ENCODE measurements at regions not wholly inside any gene's neighbourhood (a gene's known extent, or its start where the extent isn't known, plus 50 kb on each side); places are given as distances from the start of the nearest gene placed in this dataset.

DNA sequence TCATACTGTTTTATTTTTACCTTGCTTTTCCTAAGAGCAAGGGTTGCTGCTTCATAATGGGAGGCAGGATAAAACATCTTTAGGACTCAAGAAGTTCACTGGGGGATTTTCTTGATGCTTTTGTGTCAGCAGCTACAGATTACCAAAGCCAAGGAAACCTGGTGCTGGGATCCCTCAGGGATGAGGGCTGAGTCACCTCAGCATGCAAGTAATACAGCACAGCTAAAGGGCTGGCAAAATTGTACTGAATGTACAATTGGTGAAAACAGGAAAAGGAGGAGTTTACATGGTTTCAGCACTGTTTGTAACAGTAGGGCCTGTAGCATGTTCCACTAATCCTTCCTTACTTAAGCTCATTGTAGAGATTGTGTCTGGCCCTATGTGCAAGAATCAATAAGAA lies 1056.8 kb downstream of the SORCS1 start:
- no peak for TF ChIP-seq CTCF (IDR thresholded peaks at IDR 0.05; ENCODE audit: borderline replicate concordance, insufficient read depth, low read depth, low read length)
- no peak overlapping the region for H3K4me3 ChIP-seq (ENCODE audit: low read depth, low read length)

DNA sequence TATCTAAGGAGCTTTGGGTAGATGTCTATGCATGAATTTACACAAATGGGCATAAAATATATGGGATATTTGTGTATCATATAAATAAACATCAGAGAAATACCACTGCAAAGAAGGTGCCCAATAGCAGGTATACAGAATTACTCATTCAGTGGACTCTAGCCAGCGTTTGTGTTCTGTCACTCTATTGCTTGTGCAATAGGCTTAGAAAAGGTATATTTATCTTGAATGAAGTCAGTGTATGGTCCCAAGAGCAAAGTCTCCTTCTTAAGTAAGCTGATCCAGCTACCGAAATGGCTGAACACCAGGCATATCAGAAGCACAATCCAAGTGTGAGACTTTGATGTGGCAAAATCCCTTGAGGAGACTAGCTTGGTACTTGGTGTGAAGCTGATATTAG lies 1058.4 kb downstream of the SORCS1 start:
- H3K4me3 ChIP-seq (ENCODE audit: low read depth, low read length) = no peak overlapping the region
- TF ChIP-seq CTCF (IDR thresholded peaks at IDR 0.05; ENCODE audit: borderline replicate concordance, insufficient read depth, low read depth, low read length) = no peak

- no peak for TF ChIP-seq CTCF (IDR thresholded peaks at IDR 0.05; ENCODE audit: borderline replicate concordance, insufficient read depth, low read depth, low read length)
Measured at GRCh38 chr10:106089855-106090254, 1074.7 kb downstream of the SORCS1 start.

DNA sequence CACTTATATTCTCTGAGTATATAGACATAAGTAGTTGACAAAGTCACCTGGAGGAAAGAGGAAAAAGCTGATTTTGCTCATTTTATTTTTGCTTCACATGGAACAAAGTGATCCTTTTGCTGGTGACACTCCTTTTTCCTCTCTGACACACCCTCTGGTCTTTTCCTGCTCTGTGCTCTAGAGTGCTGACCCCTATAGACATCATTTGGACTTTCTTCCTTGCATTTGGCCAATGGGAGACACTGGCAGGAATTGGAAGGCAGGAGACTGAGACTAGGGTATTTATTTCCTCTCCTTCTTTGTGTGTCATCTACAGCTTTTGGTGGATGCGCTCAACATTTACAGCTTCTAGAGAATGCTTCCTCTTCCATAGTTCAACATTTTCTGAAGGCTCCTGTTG lies 1078.1 kb downstream of the SORCS1 start:
- no peak overlapping the region for H3K4me3 ChIP-seq (ENCODE audit: low read depth, low read length)
- TF ChIP-seq CTCF (IDR thresholded peaks at IDR 0.05; ENCODE audit: borderline replicate concordance, insufficient read depth, low read depth, low read length) = no peak

More at GRCh38 chr10:106089855-106090254, 1074.7 kb downstream of the SORCS1 start:
- H3K4me3 ChIP-seq (ENCODE audit: low read depth, low read length) = no peak overlapping the region

DNA sequence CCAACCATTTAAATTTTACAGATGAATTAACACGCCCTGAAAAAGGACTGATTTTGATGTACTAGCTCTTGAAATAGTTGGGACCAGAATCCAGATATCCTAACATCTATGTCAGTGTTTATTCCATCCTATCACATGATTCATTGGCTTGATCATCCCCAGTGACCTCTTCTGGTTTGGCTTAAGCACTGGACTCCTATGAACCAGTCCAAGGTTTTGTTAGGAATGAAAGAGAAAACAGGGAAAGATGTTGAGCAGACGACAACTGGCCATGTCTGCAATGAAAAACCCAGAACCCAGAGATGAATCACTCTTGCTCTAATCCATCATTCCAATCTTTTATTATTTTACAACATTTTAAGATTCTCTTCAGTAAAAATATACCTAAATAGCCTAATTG lies 1080.9 kb downstream of the SORCS1 start:
- no peak for TF ChIP-seq CTCF (IDR thresholded peaks at IDR 0.05; ENCODE audit: borderline replicate concordance, insufficient read depth, low read depth, low read length)
- H3K4me3 ChIP-seq (ENCODE audit: low read depth, low read length) = no peak overlapping the region

GRCh38 chr10:106082865-106083264 lies 1081.6 kb downstream of the SORCS1 start:
- no peak for TF ChIP-seq CTCF (IDR thresholded peaks at IDR 0.05; ENCODE audit: borderline replicate concordance, insufficient read depth, low read depth, low read length)
- no peak overlapping the region for H3K4me3 ChIP-seq (ENCODE audit: low read depth, low read length)

DNA sequence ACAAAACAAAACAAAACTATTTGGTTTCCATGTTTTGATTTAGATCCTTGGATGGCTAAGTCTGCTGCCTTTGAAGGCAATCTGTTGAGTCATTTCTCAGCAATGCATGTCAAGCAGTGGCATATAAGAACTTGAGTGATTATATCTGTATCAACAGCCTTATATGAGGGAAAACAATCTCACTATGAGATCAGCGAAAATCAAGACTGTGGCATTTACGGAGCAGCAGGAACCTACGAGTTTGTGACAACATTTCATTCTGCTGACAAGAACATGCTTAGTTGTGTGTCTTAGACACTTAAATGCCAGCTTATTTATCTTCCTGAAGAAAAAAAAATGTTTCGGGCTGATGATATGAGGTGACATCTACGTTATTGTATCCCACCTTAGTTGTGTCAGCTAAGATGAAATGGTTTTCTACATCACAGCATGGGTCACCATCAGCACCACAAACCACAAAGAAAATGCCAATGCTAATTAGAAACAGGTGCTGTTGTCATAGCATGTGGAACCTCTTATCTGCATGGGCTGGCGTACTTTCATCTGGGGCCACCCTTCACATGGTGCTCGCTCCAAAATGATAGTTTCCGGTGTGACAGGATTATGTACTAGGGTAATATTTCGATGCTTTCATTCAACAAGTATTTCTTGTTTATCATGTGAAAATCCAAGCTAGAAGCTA lies 1085.5 kb downstream of the SORCS1 start:
- no peak overlapping the region for H3K4me3 ChIP-seq (ENCODE audit: low read depth, low read length)
- no peak for TF ChIP-seq CTCF (IDR thresholded peaks at IDR 0.05; ENCODE audit: borderline replicate concordance, insufficient read depth, low read depth, low read length)

Data from GM12875 (cell line).